ENCODE measurements at regions not wholly inside any gene's neighbourhood (a gene's known extent, or its start where the extent isn't known, plus 50 kb on each side); places are given as distances from the start of the nearest gene placed in this dataset.

DNA sequence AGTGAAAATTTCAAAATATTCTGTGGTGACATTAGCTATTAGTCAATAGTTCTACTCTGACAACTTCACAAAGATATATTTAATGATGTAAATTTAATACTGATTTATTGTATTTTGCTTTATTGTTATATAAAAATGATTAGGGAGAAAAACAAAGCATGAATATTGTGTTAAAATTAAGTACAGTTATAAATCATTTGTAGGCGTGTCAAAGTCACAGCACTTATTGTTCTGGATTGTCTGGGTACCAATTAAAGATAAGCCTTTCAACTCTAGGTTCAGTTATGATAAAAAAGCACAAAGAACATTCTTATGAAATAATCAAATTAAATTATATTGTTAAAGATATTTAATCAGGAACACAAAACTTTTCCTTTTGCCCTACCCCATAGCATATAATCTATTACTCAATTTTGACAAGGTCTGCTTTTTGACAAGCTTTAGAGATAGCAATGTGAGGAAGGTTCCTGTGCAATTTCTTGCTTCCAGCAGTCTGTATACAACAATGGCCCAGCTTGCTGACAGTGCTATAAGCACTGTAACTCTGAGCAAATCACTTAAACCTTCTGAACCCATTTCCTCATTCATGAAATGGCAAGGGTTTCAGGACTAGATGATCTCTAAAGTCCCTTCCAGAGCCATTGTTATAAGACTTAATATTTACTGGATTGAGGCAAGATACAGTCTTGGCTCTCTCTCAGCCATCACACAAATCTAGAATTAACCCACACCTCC lies 910.3 kb upstream of the LCORL start:
- DNase-seq, result no peak

DNA sequence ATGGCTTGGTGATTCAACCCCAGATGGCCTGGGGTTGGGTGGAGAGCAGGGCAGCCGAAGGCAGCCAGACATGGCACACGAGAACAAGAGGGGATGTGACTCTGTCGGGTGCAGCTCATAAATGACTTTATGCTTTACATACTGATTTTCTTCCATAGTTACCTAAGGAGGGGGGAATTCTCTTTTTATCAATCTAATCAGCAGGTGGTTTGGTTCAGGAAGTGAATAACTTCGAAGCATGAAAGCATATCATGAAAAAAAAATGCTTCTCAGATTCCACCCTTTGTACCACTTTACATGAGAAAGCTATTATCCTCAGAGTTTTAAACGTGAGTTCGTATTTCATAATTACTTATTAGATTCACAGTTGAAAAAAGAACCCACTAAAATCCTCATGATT lies 908.9 kb upstream of the LCORL start:
- no peak for DNase-seq

DNA sequence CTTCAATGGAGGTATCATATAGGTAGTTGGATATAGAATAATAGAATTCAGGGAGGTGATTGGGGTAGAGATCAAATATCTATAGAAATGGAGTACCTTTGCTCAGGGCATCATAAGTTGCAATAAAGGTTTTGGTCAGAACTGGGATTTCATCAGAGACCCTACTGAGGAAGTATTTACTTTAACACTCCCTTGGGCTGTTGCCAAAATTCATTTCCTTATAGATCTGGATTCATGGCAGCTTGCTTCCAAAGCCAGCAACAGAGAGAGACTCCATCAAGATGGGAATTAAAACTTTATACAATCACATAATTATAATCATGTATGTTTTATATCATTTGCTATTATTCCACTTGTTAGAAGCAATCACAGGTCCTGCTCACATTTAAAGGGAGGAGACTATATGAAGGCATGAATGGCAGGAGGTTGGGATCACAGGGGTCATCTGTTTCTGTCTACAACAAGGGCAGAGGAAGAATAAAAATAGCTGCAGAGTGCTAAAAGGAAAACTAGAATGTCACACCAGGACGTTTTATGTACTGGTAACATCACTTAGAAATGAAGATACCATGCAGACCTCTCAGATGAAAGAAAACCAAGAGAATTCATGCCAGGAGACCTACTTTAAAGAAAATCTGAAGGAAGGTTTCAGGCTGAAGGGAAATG lies 902.1 kb upstream of the LCORL start:
- no peak for DNase-seq

DNA sequence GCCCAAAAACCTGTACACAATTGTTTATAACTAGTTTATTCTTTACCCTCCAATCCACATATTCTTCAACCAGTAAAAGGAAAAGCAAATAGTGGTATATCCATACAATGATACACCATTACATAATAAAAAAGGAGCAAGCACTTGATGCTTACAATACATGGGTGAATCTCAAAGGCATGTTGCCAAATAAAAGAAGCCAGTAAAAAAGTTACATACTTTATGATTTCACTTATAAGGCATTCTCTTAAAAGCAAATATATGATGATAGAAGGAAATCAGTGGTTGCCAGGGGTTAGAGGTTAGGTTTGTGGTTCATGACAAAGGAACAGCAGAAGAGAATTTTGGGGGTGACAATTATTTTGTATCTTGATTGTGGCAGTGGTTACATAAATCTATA lies 896.1 kb upstream of the LCORL start:
- no peak for DNase-seq

DNA sequence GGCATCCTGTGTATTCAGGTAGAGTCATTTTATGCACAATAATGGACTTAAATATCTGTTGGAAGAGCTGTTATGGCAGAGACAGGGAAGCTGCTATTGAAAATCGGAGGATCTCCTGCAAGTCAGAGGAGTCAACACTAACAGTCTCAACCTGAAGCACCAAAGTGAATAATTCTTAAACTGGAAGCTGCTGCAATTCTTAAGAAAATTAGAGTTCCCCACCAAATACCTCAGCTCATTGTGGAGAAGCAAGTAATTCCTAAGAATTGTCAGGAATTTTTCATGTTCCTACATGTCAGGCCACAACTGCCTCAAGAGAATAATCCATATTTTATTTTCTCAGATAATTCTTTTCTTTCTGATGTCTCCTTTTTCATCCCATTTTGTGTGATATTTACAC lies 892.6 kb upstream of the LCORL start:
- DNase-seq, result no peak

DNA sequence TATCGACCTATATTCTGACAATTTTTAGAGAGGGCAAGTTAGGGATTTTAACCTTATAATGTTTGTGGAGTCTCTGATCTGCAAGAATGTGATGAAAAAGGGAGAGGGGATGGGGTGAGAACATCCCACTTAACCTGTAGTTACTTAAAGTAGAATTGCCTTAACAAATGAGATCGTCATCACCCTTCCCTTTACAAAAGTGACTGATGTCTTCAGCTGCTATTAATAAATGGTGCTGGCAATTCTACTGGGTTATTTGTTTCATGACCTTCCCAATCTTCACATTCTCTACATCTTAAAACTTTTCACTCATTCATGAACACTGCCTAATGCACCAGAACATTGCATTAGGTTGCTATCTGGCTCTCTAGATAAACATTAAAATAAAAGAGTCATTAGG lies 873.4 kb upstream of the LCORL start:
- no peak for DNase-seq

DNA sequence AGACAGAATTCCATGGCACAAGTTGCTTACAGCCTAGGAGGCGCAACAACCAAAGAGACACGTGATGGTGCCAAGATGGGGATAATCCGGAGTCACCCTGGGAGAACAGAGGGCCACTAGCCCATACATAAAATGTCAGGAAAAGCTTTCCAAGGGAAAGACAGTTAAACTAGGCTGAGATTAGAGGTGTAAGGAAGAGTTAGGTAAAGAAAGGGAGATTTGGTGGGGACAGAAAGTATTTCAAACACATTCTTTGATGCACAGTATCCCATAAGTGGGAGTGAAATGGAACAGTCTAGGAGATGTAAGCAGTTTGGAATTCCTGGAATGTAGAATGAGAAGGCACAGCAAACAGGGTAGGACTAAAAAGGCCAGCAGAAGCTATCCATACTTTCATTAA lies 860.9 kb upstream of the LCORL start:
- DNase-seq, result no peak

DNA sequence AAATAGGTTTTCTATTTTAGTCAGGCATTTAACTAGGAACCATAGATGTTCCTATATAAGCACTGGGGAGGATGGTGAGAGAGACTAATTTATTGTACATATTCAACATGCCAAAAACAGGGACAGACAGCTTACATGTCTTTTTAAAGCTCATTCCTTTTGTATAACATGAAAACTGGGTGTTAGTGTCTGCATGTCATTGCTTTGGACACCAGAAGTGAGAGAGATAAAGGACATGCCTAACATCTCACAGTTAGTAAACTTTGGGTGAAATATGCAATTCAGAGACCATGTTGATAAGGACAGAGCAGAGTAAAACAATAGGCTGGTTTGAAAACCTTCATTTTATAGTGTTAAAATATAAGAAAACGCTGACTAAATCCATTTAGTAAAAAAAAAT lies 860.0 kb upstream of the LCORL start:
- DNase-seq, result no peak

DNA sequence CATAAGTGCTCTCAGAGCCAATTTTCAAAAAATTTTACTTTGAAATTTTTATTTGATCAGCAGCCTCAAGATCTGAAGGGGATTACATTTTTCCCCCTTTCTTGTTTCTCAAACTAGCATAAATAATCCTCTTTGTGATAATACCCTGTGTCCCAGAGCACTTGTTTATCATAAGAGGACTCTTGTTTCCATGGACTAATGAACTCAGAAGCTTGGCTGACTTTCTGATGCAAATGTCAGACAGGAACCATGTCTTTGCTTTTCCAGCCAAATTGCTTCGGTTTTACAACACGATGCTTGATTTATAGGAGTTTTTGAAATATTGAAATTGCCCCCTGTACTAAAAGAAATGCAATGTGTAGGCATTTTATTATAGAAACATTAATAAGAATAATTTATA lies 859.3 kb upstream of the LCORL start:
- DNase-seq, result no peak

DNA sequence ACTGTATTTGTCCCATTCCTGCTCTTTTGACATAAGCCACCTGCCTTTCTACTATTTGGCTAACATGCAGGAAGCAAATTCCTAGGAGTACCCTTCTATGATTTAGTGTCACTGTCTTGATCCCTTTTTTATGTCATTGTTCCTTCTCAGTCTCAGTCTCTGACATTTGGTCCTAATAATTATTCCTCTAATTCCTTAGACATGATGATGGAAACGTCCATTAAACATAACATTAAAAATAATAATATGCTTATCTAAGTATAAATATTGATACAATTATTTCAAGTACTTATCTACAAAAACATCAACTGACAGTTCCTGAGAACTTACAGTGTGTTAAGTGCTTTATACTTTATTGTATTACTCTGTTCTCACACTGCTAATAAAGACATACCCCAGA lies 857.0 kb upstream of the LCORL start:
- no peak for DNase-seq

DNA sequence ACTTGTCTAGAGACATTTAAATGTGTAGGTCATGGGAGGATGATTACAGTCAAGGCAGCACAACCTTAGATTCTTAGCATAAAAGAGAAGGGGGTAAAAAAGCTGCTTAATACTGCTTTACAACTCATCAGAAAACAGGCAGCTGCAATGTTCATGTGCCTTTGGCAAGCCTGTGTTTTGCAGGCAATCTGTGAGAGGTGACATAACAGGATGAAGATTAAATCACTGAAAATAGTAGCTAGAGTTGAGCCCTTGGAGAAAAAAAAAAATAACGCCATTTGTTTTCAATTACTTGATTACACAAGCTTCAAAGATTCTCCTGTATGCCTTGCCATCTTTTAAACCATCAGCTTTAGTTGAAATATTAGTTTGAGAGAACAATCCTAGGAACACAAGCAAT lies 847.6 kb upstream of the LCORL start:
- no peak for DNase-seq

DNA sequence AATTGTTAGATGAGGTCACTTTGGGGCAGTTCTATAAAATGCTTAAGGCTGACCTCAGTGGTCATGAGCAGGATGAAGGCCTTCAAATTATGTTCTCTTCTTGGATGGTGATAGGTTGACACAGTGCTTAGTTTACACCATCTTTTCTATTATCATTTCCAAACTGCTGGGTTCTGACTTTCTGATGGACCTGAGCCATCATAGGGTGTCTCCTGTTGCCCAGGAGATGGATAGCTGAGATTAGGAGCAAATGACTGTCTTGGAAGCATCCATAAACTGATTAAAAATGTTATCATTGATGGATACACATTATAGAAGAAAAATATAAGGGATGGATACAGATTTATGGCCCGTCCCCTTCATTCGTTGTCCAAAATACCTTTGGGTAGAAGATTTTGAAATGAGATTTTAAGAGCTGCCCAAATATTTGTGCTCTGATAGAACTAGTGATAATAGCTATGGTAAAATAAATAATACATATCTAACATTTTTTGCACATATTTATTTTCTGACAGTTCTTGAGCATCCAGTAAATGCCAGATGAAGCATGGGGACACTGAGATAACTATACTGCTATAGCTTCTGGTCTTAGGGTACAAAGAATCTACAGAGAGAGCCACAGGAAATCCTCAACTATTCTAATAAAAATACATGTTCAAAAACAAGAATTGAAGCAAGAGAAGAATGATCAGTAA lies 839.4 kb upstream of the LCORL start:
- no peak for DNase-seq

DNA sequence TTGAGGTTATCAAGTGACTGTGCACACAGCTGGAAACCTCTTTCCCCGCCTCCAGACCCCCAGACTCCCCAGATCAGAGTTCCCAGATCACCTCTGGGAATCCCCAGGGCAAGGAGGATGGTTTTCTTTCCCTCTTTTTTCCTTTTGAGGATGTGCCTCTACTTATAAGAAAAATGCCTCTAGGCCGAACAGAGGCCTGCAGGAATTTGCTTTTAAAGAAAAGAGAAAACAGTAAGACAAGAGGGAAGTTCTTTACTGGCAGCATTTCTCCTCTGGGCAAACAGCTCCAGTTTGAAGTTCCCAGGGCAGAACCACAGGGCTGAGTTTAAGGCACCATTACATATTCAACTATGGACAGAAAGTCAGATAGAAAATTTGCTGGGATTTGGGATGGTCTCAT lies 837.9 kb upstream of the LCORL start:
- no peak for DNase-seq

DNA sequence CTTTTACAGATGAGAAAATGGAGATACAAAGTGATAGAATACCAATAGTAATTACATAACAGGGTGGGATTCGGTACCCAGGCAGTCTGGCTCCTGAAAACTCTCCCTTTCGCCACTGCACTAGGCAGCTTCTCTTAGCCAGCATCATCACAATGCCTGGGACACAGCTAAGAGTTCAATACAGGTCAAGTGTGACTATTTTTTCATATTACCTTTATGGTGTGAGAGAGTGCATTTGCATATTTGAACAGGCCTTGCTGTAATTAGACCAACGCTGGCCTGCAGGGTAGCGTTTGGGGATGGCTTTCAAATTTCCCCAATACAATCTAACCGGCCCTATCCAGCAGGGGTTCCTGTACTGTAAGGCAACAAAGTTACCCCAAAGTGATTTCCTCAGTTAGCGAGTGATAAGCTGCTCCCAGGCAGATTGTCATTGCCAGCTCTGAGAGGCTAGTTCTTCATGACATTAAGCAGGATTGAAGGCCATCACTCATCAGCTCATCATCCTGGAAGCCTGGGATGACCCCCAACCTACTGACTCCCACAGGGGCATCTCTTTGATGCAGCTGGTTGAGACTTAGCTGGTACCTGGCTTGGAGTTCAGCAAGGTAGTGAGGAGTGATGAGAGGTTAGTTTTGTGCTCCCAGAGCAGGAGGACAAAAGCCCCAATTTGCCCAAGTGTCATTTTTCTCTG lies 836.8 kb upstream of the LCORL start:
- DNase-seq, result no peak

DNA sequence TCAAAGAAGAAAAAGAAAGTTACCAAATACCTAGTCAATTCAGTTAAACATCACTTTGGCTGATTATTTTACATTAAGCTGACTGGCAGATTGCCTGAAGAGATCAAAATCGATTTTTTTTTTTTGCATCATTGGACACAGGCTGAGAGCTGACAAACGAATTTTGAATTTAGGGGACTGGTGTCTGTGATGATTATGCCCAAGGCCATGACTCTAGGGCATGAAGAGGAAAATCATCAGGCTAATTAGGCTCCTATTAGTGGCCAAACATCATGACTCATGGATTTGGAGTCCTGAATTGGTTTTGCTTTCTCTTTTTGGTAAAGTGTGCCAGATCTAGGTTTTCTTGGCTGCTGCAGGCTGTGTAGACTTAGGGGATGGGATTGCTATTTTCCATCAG lies 829.3 kb upstream of the LCORL start:
- DNase-seq, result no peak

DNA sequence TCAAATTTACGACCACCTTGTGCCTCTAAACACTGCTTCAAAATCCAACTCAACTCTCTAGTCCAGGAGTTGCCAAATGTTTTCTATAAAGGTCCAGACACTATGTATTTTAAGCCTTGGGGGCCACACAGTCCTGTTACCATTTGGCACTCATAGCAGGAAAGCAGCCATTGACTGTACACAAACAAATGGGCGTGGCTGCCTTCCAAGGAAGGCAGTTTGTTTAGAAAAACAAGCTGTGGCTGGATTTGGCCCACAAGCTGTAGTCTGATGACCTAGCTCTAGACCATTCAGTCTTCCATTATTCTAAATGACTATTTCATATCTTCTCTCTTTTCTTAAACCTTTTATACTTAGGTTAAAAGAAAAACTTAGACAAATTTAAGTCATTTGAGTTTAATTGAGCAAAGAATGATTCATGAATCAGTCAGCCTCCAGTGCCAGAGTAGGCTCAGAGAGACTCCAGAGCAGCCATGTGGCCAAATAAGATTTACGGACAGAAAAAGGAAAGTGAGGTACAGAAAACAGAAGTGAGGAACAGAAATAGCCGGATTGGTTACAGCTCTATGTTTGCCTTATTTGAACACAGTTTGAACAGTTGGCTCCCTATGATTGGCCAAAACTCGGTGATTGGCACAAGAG lies 825.8 kb upstream of the LCORL start:
- no peak for DNase-seq

DNA sequence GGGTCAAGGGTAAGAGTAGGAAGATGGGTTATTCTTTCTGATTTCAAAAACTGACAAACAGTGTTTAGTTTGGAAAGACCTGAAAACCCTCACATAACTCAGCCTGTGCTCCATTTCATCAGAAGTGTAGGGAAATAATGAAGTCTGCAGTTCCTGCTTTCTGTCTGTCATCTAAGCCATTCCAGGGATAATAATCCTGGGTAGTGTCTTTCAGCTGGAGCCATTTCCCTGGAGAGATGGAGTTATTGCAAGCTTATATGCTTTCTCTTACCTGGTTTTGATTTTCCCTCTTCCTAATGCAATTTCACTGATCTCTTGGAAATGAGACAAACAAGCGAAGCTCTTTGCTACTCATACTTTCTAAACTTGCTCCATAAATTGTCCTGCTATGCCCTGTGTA lies 824.8 kb upstream of the LCORL start:
- no peak for DNase-seq

DNA sequence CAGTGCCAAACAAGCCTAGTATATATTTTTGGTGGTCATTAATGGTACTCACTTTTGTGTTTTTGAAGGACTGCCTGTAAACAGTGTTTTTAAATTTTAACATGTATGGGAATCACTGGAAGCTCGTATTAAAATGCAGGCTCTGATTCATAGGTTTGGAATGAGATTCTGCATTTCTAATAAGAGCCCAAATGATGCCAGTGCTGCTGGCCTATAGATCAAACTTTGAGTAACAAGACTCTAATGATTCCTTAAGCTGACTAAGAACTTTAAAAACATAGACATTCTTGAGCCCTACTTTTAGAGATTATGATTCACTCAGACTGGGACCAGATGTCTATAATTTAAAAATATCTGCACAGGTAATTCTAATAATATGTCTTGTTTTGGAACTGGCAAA lies 823.2 kb upstream of the LCORL start:
- no peak for DNase-seq

DNA sequence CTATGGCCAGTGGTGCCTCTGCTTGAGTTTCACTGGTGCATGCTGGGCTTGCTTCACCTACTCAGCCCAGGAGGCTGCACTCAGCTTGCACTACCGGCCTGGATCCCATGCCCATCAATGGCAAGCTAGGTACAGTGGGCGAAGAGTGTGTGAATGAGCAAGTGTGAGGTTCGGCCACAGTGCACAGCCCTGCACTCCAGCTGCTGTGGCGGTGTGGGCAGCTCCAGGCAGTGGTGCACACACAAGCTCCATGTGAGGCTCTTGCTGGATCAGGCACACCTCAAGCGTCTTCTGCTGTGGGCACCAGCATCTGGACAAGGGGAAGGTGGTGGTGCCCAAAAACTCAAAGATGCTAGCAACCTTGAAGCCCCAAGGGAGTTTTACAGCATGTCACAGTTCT lies 820.9 kb upstream of the LCORL start:
- DNase-seq, result no peak

DNA sequence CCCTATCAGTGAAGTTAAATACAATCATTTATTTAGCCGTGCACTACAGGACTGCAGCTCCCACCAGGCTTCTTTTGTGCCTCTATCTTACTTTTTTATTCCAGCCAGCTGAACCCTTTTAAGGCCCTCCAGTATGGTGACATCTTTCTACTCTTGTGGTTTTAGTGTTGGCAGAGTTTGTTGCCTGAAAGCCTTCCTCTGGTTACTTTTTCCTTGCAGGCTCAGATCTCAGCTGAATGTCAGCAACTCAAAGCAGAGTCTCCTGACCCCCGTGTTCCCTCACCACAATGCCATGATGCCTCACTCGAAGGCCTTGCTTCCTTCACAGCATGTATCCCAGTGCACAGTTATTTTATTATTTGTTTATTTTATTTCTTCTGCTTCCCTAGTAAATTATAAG lies 818.9 kb upstream of the LCORL start:
- DNase-seq, result no peak

DNA sequence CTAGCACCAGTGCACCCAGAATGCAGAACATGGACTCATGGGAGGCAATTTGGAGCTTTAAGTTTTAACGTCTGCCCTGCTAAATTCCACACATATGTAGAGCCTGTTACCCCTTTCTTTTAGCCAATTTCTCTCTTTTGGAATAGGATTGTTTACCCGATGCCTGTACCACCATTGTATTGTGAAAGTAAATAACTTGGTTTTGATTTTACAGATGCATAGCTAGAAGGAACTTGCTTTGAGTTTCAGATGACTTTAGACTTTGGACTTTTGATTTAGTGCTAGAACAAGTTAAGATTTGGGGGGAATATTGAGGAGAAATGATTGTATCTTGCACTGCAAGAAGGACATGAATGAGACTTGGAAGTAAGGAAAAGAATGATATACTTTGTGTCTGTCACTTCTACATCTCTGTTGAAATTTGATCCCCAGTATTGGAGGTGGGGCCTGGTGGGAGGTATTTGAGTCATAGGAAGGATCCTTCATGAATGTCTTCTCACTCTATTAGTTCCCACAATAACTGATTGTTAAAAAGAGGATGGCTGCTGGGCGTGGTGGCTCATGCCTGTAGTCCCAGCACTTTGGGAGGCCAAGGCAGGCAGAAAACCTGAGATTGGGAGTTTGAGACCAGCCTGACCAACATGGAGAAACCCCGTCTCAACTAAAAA lies 794.8 kb upstream of the LCORL start:
- DNase-seq, result no peak

DNA sequence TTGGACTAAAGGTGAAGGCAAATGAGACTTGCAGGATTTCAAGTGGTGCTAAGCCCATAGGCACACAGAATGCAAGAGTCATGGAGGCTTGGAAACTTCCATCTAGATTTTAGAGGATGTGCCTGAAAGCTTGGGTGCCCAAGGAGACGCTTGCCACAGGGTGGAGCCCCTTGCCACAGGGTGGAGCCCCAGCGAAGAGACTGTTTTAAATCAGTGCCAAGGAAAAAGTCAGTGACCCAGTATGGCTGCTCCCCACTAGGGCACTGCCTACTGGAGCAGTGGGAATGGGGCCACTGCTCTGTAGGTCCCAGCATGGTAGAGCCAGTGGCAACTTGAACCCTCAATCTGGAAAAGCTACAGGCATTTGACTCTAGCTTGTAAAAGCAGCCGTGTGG lies 794.2 kb upstream of the LCORL start:
- no peak for DNase-seq

Data from MV-4-11 (cell line).